HUES64 (cell line): ENCODE measurements at regions not wholly inside any gene's neighbourhood (a gene's known extent, or its start where the extent isn't known, plus 50 kb on each side); places are given as distances from the start of the nearest gene placed in this dataset.

Experiments
- H3K27ac ChIP-seq: 2 replicates; pipeline ENCODE4 v1.7.0; 2013; ENCODE audit warnings: low read depth, low read length, inconsistent platforms
- H3K27me3 ChIP-seq: 2 replicates; pipeline ENCODE4 v1.6.1; 2013; ENCODE audit warnings: mild to moderate bottlenecking, low read length; ENCODE audit not compliant: insufficient read depth
- H3K36me3 ChIP-seq: 2 replicates; pipeline ENCODE4 v1.6.1; 2013; ENCODE audit warnings: mild to moderate bottlenecking, low read length; ENCODE audit not compliant: insufficient read depth
- H3K4me1 ChIP-seq: 2 replicates; pipeline ENCODE4 v1.6.1; 2013; ENCODE audit warnings: mild to moderate bottlenecking, low read length, moderate library complexity; ENCODE audit not compliant: insufficient read depth
- H3K4me3 ChIP-seq: 2 replicates; pipeline ENCODE4 v1.5.1; 2013; ENCODE audit warnings: mild to moderate bottlenecking, low read length, moderate library complexity
- H3K9ac ChIP-seq: 2 replicates; pipeline ENCODE4 v1.6.1; 2013; ENCODE audit warnings: mild to moderate bottlenecking, low read depth, low read length
- H3K9me3 ChIP-seq: 2 replicates; pipeline ENCODE4 v1.6.1; 2013; ENCODE audit warnings: low read depth, low read length; ENCODE audit not compliant: insufficient read depth
- WGBS: fragments of 150-250, 120-280 bp; methylation state at CpG from one replicate; pipeline ENCODE4 v1.1.7; 2013; ENCODE audit warnings: missing lambda C conversion rate; 5-methylcytosine and 5-hydroxymethylcytosine counted together

- WGBS: 96% methylated on average over 5 of the region's 6 CpGs
- H3K4me1 ChIP-seq: no peaks in the 10 kb centered on the region
- no peak overlapping the region for H3K27ac ChIP-seq
- H3K4me3 ChIP-seq: no peak overlapping the region
- no peak overlapping the region for H3K9ac ChIP-seq
- no peaks in the 10 kb centered on the region for H3K27me3 ChIP-seq
- no peaks in the 10 kb centered on the region for H3K36me3 ChIP-seq
- no peaks in the 10 kb centered on the region for H3K9me3 ChIP-seq
Observed at GRCh38 chr3:68402235-68402918, 530.0 kb downstream of the TAFA4 start.

GRCh38 chr3:68378631-68379030, 553.7 kb downstream of the TAFA4 start:
- 92% methylated on average over 6 of the region's 8 CpGs for WGBS
- Histone ChIP-seq H3K4me3 (no peak overlapping the region), H3K27me3 (no peaks in the 10 kb centered on the region), H3K9ac (no peak overlapping the region), H3K9me3 (peaks cover 16% of the 10 kb centered on the region; the same call in 1 of the 2 replicates), H3K36me3 (no peaks in the 10 kb centered on the region), H3K27ac (no peak overlapping the region), H3K4me1 (no peaks in the 10 kb centered on the region)

- 91% methylated on average over 3 of the region's 3 CpGs for WGBS
Observed at GRCh38 chr3:68373727-68374126, 558.6 kb downstream of the TAFA4 start.

GRCh38 chr3:68363796-68364195, 568.6 kb downstream of the TAFA4 start:
- no peaks in the 10 kb centered on the region for H3K27me3 ChIP-seq
- 97% methylated on average over 3 of the region's 3 CpGs for WGBS
- H3K4me1 ChIP-seq: no peaks in the 10 kb centered on the region
- no peaks in the 10 kb centered on the region for H3K9me3 ChIP-seq
- H3K4me3 ChIP-seq: no peak overlapping the region
- no peak overlapping the region for H3K9ac ChIP-seq
- no peak overlapping the region for H3K27ac ChIP-seq
- H3K36me3 ChIP-seq: no peaks in the 10 kb centered on the region

More at GRCh38 chr3:68373727-68374126, 558.6 kb downstream of the TAFA4 start:
- Histone ChIP-seq H3K9ac (no peak overlapping the region), H3K9me3 (peaks cover 16% of the 10 kb centered on the region; the same call in 1 of the 2 replicates), H3K27ac (no peak overlapping the region), H3K36me3 (no peaks in the 10 kb centered on the region), H3K4me3 (no peak overlapping the region), H3K4me1 (no peaks in the 10 kb centered on the region), H3K27me3 (no peaks in the 10 kb centered on the region)

- H3K9ac ChIP-seq: no peak overlapping the region
- H3K27me3 ChIP-seq: no peaks in the 10 kb centered on the region
- no peak overlapping the region for H3K4me3 ChIP-seq
- H3K9me3 ChIP-seq: no peaks in the 10 kb centered on the region
- WGBS: 100% methylated on average over 2 of the region's 2 CpGs
- H3K4me1 ChIP-seq: no peaks in the 10 kb centered on the region
- no peaks in the 10 kb centered on the region for H3K36me3 ChIP-seq
- no peak overlapping the region for H3K27ac ChIP-seq
Observed at GRCh38 chr3:68360492-68360891, 571.9 kb downstream of the TAFA4 start.

GRCh38 chr3:68345781-68346180, 586.6 kb downstream of the TAFA4 start:
- H3K4me1 ChIP-seq: no peaks in the 10 kb centered on the region
- 84% methylated on average over 2 of the region's 2 CpGs for WGBS
- no peaks in the 10 kb centered on the region for H3K36me3 ChIP-seq
- H3K27ac ChIP-seq: no peak overlapping the region
- H3K9ac ChIP-seq: no peak overlapping the region
- no peaks in the 10 kb centered on the region for H3K27me3 ChIP-seq
- no peaks in the 10 kb centered on the region for H3K9me3 ChIP-seq
- H3K4me3 ChIP-seq: no peak overlapping the region

GRCh38 chr3:68342426-68342825, 589.9 kb downstream of the TAFA4 start:
- Histone ChIP-seq H3K27me3 (no peaks in the 10 kb centered on the region), H3K27ac (no peak overlapping the region), H3K9me3 (no peaks in the 10 kb centered on the region), H3K36me3 (no peaks in the 10 kb centered on the region), H3K4me1 (no peaks in the 10 kb centered on the region), H3K4me3 (no peak overlapping the region), H3K9ac (no peak overlapping the region)
- WGBS: 100% methylated on average over 4 of the region's 5 CpGs

GRCh38 chr3:68336042-68336441, 596.3 kb downstream of the TAFA4 start:
- Histone ChIP-seq H3K36me3 (no peaks in the 10 kb centered on the region), H3K9ac (no peak overlapping the region), H3K9me3 (no peaks in the 10 kb centered on the region), H3K4me1 (no peaks in the 10 kb centered on the region), H3K27me3 (no peaks in the 10 kb centered on the region), H3K27ac (no peak overlapping the region), H3K4me3 (no peak overlapping the region)
- WGBS: 92% methylated on average over 1 of the region's 1 CpG

- 98% methylated on average over 4 of the region's 4 CpGs for whole genome bisulfite sequencing
Observed at GRCh38 chr3:68334367-68334986, 597.9 kb downstream of the TAFA4 start.

GRCh38 chr3:68328049-68328448, 604.3 kb downstream of the TAFA4 start:
- Histone ChIP-seq H3K27ac (no peak overlapping the region), H3K4me3 (no peak overlapping the region), H3K4me1 (no peaks in the 10 kb centered on the region), H3K9me3 (no peaks in the 10 kb centered on the region), H3K27me3 (no peaks in the 10 kb centered on the region), H3K9ac (no peak overlapping the region), H3K36me3 (no peaks in the 10 kb centered on the region)
- over 99% methylated on average over 3 of the region's 3 CpGs for WGBS

More at GRCh38 chr3:68334367-68334986, 597.9 kb downstream of the TAFA4 start:
- Histone ChIP-seq H3K27ac (no peak overlapping the region), H3K4me1 (no peaks in the 10 kb centered on the region), H3K27me3 (no peaks in the 10 kb centered on the region), H3K9me3 (no peaks in the 10 kb centered on the region), H3K4me3 (no peak overlapping the region), H3K36me3 (no peaks in the 10 kb centered on the region), H3K9ac (no peak overlapping the region)

GRCh38 chr3:68315964-68316363, 616.4 kb downstream of the TAFA4 start:
- H3K27ac ChIP-seq: no peak overlapping the region
- no peak overlapping the region for H3K4me3 ChIP-seq
- WGBS: 100% methylated on average over 1 of the region's 1 CpG
- H3K9ac ChIP-seq: no peak overlapping the region
- peaks cover 4% of the 10 kb centered on the region; the same call in 1 of the 2 replicates for H3K9me3 ChIP-seq
- H3K27me3 ChIP-seq: no peaks in the 10 kb centered on the region
- no peaks in the 10 kb centered on the region for H3K4me1 ChIP-seq
- H3K36me3 ChIP-seq: no peaks in the 10 kb centered on the region
